HG03460 (cell line): ENCODE measurements at regions not wholly inside any gene's neighbourhood (a gene's known extent, or its start where the extent isn't known, plus 50 kb on each side); places are given as distances from the start of the nearest gene placed in this dataset.
A peak's percentile ranks its signal among the peaks of the same experiment; 100 is the strongest.

Experiments used
- ATAC-seq: cut with Tn5 transposase; IDR thresholded peaks from one replicate; pipeline ENCODE4 v1.9.1; 2021; ENCODE audit not compliant: unreplicated experiment

DNA sequence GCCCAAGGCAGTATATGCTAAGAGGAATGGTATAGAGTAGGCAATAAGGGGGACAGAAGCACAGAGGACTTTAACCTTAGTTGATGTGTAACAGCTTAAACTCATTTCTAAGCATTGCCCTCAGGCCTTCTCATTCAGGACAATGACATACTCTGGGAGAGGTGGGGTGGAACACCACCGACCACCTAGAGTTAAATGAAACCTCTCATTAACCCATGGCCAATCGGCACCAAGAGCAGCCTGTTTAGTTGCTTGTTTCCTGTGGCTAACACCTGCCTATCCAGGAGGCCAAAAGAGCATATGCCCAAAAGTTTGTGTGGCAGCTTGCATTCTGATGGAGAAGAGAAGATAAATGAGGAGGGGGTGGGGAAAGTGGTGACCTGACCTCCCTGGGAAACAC, 50.0 kb downstream of the PABIR2 start:
- ATAC-seq = no peak

DNA sequence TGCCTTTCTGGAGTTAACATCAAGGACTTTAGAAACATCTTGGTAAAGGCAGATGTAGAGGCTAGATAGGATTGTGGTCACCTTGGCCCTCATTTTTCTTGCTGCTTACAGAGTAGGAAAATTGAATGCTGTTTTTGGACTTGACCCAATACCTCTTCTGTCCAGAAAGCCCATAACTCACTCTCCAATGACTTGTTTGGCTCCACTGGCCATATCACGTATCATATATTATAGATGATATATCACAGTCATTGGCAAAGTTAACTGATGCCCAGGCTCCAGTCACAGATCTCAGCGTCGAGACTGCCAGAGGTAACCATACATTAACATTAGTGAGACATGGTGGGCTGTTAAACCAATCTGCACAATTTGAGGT, 50.6 kb downstream of the PABIR2 start:
- no peak for ATAC-seq

DNA sequence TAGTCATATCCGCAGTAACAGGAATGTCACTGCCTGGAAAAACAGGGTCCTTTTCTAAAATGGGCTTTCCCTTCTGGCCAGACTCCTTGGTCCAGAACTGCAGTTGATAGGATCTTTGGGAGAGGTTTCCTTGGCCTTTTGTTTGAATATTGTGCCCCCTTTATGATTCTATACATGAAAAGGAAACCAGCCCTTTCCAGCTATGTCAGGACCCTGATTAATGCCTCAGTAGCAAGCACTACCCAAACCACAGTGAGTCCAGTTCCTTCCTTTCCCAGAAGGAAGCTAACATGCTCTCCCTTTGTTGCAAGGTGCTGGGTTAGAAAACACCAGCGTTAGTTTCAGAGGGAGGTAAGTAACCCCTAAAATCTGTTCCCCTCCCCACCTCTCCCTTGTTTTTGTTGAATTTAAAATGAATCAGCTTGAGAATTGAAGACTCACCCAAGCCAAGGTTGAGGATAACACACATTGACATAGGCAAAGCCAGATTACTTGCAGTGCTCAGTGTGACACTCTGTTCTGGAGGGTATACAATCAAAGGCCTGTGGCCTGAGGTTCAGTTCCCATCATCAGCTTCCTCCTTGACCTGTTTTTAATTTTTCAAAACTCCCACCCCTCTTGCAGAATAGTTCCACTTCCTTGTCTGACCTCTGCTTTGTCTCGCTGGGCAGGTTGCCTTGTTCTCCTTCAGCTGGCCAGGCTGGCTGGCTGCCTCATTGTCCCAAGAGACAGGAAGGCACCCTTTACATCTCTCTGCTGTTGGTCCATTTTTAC, 51.2 kb downstream of the PABIR2 start:
- no peak for ATAC-seq

DNA sequence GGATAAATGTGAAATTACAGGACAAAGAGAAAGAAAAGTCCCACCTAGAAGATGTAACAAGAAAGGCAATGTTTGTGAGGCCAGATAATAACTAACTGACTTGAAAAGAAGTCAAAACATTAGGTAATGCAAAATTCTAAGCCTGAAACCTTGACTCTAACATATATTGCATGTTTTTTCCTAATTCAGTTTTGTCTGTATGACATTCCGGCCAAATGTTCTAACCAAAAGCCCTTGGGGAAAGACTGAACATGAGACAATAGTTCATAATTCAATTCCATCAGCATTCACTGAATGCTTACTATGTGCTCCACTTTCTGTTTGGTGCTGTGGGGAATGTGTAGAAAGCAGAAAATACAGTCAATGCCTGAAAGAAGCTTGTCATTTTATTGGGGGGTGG, 53.9 kb downstream of the PABIR2 start:
- no peak for ATAC-seq

DNA sequence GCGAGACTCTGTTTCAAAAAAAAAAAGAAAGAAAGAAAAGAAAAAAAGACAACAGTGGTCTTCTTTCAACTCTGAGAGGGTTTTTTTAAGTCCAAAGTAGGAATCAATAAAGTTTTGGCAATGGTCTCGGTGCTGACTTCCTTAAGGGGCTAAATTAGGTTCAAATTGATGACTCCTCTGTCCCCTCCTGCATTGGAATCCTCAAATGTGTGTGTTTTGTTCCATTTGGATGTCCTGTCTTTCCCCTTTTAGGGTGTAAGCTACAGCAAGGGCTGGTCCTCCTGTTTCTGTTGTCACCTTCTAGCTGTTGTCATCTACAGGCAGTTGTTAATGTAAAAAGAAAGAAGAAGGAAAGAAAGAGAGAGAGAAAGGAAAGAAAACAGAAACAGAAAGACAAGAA, 54.4 kb downstream of the PABIR2 start:
- no peak for ATAC-seq

DNA sequence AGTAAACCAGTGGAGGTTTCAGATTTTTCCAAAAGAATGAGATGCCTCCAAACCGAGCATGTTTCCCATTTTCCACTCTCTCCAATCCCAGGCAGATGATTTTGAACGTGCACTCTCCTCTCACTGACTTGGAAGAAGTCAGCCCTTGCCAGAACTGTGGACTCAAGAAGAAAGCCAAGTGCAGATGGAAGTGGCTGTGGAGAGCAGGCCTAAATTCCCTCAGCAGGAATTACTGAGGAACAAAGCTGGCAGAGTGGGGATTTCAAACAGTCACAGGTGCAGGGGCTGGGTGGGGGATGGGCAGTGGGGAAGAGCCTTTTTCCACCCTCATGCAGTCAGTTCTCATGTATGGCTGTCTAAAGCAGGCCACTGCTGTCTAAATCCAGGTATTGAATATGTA, 55.3 kb downstream of the PABIR2 start:
- ATAC-seq = no peak

DNA sequence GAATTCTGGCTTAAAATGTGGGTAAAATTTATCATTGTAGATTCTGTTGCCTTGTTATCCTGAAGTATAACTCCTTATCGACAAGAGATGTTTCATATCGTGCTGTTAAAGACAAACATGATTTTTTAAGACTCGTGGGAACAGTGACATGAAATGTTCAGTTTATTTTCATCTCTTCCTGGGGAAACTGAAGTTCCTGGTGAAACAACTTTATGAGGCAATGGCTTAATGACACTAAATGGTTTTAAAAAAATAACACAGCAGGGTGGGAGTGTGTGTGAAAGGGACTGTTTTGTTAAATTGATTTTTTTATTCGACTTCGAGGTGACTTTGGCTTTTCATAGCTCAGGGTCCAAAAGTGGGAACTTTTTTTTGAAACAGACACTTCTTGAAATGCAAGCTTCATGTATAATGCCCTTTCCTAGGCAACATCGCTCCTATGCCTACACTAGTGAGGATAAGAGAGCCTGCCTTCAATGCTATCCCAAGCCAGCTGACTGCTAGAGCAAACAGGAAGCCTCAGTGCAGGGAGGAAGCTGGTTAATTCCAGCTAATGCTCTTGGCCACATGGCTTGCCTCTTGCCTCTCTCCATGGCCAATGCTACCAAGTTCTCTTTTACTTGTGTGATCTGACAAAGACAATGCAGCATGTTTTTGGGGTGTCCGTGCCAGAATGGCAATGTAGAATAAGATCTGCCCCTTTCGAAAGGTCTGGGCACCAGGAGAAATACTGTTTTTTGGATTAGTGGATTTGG, 57.8 kb downstream of the PABIR2 start:
- ATAC-seq = no peak

DNA sequence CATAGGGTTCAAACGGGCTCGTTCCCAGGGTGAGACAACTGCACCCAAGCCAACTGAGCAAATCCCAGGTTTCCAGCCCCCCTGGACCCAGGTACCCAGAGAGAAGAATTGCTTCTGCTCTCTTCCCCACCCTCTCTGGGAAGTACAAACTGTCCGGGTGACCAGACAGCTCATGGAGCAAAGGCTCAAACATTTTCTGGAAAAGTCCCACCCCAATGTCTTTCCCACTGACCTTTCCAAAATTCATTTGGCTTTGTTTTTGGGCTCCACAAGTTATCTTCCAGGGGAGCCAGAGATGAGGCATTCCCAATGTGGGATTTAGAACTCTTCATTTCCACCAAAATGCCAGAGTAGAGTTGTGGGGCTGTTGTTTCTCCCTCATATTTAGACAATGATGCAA, 58.6 kb downstream of the PABIR2 start:
- ATAC-seq = no peak

DNA sequence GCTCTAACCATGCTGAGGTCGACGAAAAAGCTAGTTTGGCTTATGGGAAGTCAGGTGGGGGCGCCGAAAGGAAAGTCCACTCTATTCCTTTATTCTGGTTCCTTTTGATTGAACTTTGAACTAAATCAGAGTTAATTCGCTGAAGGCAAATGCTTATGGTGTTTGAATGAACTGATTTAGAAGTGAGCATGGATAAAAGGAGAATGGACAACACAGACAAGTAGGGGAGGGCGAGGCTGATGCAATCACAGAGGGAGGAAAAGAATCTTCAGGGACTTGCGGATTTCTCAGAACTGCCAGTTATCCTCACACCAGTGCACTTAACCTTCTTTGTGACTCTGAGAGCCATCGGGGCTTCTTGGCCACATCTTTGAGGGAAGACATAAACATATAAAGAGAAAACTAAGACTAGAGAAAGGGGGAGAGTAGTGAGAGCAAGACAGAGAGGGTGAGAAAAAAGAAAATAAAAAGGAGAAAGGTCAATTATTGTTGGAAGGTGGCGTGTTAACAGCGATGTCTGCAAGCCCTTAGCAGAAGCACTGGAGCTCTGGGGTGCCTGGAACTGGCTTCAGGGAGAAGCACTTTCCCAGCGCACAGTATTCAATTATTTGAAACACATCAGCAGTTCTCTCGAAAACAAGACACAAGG, 59.2 kb downstream of the PABIR2 start:
- ATAC-seq = no peak

DNA sequence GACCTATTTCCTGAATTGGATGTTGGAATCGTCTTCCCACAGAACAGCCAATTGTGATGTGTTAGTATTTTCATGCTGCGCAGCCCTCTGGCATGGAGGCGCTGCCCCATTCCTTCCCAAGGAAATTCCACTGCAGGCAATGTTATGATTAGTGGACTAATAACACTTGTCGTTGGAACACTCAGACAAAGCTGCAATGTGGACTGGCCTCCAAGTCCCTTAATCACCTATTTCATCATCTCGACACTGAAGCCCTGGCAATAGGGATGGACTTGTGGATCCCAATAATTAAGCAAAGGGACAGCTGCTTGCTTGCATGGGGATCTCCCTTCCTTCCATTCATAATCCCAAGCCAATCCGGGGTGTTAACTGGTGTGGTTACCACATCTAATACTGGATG, 59.9 kb downstream of the PABIR2 start:
- ATAC-seq = no peak

DNA sequence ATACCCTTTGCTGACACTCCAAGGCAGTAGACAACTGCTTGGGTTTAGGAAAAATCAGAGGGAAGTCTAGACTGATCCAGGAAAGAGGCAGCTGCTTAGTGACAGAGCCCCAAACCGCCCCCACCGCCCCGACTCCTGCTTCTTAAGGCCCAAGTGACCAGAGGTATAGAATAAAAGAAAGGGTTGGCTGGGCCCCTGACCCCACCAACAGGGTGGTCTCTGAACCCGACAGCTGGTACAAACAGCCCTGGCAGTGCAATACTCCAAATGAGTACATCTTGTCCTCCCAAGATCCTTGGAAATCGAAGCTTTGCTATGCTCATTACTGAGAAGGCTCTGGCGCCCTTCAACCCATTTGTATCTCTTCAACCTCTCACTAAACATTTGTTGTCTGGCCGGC, 60.6 kb downstream of the PABIR2 start:
- ATAC-seq = no peak

DNA sequence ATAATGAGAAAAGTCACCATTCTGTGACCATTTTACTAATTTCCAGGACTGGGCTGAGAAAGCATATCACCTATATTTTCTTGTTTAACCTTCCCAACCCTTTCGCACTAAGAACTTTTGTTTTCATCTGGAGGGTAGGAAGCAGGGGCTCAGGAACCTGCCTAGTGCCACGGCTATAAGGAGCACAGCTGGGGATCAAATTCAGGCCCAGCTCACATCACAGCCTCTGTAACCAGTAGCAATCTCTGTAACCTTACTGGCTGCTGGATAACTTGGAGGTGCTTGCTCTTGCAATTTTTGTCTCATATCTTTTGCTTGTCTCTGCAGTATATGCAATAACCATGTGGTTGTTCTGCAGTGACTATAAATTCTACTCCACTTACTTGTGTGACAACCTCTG, 62.0 kb downstream of the PABIR2 start:
- no peak for ATAC-seq

DNA sequence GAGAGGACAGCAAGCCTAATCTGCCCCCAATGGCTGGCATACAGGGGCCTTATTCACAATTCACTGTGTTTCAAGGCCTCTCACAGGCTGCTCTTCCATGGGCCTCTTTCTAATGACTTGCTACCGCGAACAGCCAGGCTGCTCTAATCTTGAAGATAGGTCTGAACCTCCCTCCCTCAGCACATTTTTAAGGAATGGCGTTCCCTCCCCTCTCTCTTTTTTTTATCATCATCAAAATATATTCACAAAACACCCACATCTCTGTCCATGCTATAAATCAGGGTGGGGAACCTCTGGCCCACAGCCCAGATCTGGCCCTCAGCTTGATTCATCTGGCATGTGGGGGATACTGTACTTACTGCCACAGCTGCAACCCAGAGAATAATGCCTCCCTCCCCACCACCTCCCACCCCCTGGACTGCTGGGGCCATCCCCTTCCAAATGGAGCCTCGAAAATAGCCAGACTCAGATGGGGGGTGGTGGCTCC, 62.5 kb downstream of the PABIR2 start:
- no peak for ATAC-seq

DNA sequence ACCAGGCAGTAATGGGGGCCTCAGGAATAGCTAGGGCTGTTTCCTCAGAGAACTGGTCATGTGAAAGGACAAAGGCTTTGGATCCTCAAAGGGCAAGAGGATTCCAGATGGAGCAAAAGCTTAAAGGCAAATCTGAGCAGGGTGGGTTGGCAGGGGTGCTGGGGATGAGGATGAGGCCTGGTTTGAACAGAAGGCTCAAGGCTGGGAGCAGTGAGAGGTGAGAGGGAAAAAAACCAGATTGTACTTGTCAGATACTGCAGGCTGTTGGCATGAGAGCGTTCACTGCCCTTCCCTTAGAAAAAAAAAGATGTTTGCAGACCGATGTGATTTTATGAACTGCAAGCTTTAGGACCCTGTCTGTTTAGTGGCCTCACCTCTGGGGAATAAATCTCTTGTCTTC, 63.4 kb downstream of the PABIR2 start:
- ATAC-seq = no peak

DNA sequence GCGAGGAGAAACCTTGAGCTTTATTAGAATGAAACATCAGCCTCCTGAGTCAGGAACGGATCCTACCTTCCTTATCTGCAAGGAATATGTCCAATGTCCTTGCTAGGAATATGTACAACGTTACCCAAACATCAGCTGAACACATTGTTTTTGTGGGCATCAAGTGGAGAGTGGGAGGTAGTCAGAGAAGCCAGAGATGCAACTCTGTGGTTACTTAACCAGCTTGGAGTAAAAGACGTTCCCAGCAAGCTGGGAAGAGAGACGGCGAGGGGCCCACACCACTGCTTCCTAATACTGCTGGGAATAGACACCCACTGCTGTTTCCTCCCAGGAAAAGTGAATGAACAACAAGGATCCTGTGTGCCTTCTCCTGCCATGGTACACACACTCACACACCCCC, 64.3 kb downstream of the PABIR2 start:
- ATAC-seq = no peak

DNA sequence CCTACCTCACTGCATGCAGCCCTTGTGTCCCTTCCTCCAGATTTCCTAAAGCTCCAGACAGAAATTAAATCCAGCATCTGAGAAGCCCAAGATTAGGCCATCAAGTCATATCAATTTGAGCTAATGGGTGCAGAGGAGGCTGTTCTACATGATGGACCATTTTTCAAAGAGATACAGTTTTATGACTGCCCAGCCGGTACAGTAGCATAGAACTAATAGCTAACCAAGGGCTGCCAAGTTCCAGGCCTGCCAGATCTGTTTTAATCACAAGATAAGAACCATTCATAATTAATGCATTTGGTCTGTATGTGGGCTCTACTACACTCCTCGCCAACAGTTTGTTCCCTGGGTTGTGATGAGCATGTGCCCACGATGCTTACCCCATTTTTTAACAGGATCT, 64.9 kb downstream of the PABIR2 start:
- no peak for ATAC-seq

DNA sequence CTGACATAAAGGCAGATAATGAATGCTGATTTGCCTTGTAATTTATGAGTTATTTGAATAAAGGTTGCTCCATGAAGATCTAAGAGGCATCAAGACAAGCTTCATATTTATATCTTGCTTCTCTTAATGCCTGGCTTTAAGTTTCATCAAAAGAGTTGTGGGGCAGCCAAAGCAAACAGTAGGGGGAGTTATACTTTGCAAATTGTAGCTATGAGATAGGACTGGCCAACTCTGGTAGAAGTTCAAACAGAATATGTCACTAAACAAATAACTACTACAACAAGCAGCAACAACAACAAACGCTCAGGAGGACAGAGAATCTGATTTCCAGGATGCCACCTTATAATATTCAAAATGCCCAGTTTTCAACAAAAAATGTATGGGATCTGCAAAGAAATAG, 69.1 kb upstream of the PLAC1 start:
- ATAC-seq = no peak

DNA sequence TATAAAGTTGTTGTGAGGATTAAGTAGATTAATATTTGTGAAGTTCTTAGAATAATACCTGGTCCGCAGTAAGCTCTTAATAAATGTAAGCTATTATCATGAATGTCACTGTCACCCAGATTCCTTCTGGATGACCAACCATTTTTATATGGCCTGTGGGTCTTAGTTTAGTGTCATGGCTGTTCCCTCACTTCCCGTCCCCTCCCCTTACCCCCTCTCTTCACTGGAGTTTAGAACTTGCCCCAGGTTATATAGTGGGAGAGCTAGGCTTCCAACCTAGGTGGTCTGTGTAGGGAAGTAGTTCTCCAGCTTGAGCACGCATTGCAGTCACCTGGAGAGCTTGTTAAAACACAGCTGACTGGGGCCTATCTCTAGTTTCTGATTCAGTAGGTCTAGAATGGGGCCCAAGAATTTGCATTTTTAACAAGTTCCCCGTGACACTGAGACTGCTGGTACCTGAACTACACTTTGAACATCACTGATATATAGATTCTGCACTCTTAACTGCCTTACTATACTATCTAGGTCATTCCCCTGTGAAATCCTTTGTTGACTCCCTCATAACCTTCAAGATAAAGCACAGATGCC, 66.9 kb upstream of the PLAC1 start:
- no peak for ATAC-seq

DNA sequence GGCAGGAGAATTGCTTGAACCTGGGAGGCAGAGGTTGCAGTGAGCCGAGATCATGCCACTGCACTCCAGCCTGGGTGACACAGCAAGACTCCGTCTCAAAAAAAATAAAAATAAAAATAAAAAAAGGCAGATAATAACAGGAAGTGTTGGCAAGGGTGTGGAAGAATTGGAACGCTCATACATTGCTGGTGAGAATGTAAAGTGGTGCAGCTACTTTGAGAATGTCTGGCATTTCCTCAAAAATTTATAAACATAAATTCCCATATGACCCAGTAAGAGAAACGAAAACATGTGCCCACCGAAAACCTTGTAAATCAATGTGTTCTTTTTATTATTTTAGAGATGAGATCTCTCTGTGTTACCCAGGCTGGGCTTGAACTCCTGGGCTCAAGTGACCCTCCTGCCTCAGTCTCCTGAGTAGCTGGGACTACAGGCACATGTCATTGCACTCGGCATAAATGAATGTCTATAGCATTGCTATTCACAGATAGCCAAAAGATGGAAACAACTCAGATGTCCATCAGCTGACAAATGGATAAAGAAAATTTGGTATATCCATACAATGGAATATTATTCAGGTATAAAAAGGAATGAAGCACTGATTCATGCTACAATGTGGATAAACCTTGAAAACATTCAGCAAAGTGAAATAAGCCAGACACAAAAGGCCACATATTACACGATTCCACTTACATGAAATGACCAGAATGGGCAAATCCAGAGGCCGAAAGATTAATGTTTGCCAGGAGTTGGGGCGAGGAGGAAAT, 63.7 kb upstream of the PLAC1 start:
- no peak for ATAC-seq

DNA sequence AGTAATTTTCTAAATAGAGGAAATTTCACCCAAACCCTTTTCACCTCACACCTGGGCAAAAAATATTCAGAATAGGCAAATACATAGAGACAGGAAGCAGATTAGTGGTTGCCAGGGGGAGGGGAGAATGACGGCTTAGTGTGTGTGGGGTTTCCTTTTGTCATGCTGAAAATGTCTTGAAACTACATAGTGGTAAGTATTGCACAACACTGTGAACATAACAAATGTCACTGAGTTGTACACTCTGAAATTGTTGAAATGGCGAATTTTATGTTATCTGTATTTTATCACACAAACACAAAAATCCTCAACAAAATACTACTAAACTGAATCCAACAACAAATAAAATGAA, 60.7 kb upstream of the PLAC1 start:
- peak; percentile 90 for ATAC-seq
